ENCODE measurements at regions not wholly inside any gene's neighbourhood (a gene's known extent, or its start where the extent isn't known, plus 50 kb on each side); places are given as distances from the start of the nearest gene placed in this dataset.

DNA sequence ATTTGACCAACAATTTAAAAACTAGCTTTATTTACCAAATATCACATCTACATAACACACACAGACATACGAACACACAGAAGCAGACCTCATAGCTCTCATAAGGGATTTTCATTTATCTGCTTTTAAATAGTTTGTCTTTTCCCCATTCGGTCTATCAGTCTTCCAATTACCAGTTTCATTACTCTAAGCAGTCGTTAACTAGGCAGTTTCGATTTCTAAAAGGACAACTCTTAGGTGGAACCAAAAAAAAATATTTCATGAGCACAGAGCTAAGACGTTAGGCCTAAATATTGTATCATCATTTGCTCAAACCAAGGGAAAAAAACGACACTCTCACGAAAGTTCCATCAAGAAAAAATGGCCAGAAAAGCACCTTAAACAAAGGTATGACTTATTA lies 228.4 kb downstream of the SPANXN1 start:
- DNase-seq (ENCODE audit: low read depth) = no peak
- H3K4me3 ChIP-seq (ENCODE audit: low read depth, low read length) = no peak overlapping the region
- TF ChIP-seq, protein P1, sequence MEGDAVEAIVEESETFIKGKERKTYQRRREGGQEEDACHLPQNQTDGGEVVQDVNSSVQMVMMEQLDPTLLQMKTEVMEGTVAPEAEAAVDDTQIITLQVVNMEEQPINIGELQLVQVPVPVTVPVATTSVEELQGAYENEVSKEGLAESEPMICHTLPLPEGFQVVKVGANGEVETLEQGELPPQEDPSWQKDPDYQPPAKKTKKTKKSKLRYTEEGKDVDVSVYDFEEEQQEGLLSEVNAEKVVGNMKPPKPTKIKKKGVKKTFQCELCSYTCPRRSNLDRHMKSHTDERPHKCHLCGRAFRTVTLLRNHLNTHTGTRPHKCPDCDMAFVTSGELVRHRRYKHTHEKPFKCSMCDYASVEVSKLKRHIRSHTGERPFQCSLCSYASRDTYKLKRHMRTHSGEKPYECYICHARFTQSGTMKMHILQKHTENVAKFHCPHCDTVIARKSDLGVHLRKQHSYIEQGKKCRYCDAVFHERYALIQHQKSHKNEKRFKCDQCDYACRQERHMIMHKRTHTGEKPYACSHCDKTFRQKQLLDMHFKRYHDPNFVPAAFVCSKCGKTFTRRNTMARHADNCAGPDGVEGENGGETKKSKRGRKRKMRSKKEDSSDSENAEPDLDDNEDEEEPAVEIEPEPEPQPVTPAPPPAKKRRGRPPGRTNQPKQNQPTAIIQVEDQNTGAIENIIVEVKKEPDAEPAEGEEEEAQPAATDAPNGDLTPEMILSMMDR (IDR thresholded peaks at IDR 0.05; ENCODE audit: low read depth, low read length, missing control alignments) = no peak
- in situ Hi-C loops (cut with HindIII; ENCODE audit: low sequenced_read_pairs) = no loop called here

DNA sequence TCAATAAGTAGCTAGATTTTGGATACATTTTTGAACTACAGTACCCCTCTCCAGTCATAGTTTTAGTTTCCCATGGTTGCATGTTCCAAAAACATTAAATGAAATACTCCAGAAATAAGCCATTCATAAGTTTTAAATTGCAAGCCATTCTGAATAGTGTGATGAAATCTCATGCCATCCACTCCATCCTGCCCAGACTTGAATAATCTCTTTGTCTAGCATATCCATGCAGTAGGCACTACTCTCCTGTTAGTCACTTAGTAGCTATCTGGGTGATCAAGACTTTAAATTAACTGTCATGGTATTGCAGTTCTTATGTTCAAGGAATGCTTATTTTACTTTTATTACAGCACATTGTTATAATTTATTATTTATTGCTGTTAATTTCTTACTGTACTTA lies 237.4 kb downstream of the SPANXN1 start:
- H3K4me3 ChIP-seq (ENCODE audit: low read depth, low read length) = no peak overlapping the region
- TF ChIP-seq, protein P1 (IDR thresholded peaks at IDR 0.05; ENCODE audit: low read depth, low read length, missing control alignments) = no peak
- DNase-seq (ENCODE audit: low read depth) = no peak
- in situ Hi-C loops (cut with HindIII; ENCODE audit: low sequenced_read_pairs) = no loop called here

DNA sequence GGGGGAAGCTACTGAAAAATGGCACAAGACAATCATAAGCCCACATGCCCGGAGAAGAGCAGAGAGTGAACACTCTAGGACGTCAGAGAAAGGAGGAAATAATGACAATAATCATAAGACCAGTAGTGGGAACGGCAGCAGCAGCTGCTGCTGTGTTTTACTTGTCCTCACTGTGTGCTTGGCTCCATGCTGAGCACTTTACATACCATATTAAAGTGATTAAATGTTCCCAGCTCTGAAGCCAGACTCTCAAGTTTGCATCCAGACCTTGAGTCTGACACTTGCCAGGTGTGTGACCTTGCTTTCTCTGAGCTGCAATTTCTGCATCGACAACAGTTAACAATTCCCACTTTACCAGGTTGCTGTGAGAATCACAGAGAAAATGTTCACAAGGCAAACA lies 255.4 kb downstream of the SPANXN1 start:
- H3K4me3 ChIP-seq (ENCODE audit: low read depth, low read length) = no peak overlapping the region
- in situ Hi-C loops (cut with HindIII; ENCODE audit: low sequenced_read_pairs) = no loop called here
- no peak for DNase-seq (ENCODE audit: low read depth)
- TF ChIP-seq, protein P1 (IDR thresholded peaks at IDR 0.05; ENCODE audit: low read depth, low read length, missing control alignments) = no peak

DNA sequence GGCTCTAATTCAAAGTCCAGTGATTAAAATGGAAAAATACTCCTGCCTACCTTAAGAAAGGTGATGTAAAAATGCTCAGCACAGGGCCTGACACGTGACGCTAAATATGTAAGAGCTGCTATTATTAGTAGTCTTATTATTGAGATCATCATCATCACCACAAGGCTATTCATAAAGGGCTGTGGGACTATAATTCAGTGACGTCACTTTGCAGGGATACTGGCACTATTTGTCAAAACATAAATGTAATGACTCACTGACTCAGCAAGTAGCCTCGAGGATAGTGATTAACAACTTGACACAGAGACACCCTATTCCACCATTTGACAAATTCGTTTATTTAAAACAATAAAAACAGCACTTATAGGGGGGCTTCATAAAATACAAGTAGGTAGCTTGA lies 258.9 kb downstream of the SPANXN1 start:
- in situ Hi-C loops (cut with HindIII; ENCODE audit: low sequenced_read_pairs) = no loop called here
- H3K4me3 ChIP-seq (ENCODE audit: low read depth, low read length) = no peak overlapping the region
- no peak for DNase-seq (ENCODE audit: low read depth)
- TF ChIP-seq, protein P1 (IDR thresholded peaks at IDR 0.05; ENCODE audit: low read depth, low read length, missing control alignments) = no peak

DNA sequence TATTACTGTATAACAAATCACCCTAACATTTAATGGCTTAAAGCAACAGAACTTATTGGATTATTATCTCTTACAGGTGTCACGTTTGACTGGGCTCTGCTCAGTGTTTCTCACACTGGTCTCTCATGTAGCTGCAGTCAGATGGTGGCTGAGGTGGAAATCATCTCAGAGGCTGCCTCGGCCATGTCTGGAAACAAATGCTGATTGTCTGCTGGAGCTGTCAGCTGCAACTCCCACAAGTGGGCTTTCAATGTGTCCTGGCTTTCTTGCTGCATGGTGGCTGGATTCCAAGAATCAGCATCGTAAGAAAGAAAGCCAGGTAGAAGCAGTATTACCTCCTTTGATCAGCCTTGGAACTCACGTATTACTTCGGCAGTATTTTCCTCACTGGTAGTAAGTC lies 277.6 kb downstream of the SPANXN1 start:
- TF ChIP-seq, protein P1 (IDR thresholded peaks at IDR 0.05; ENCODE audit: low read depth, low read length, missing control alignments) = no peak
- H3K4me3 ChIP-seq (ENCODE audit: low read depth, low read length) = no peak overlapping the region
- no peak for DNase-seq (ENCODE audit: low read depth)
- in situ Hi-C loops (cut with HindIII; ENCODE audit: low sequenced_read_pairs) = no loop called here

DNA sequence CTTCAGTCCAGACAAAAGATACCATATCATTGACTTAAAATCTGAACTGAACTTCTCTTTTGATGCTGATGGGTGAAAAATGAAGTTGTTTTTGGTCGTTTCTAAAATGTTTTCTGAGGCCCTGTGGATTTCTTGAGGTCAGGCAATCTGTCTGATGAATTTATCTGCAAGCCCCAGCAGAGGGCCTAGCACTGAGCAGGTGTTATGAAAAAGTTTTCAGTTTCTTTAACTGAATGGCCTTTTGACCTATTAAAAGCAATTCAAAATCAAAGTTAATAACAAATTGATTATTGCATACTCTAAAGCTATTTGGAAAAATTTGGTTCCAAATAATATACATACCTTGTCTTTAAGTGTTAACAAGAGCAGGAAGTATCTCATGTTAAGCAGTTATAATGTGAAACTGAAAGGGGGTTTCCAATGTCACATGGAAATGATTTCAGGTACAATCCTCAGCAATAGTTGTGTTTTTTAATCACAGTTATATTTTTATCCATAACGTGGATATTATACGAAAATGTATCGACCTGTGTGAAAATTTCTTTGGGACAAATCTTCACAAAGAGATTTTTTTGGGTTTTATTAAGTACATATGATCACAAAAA lies 285.0 kb downstream of the SPANXN1 start:
- in situ Hi-C loops (cut with HindIII; ENCODE audit: low sequenced_read_pairs) = no loop called here
- H3K4me3 ChIP-seq (ENCODE audit: low read depth, low read length) = no peak overlapping the region
- no peak for DNase-seq (ENCODE audit: low read depth)
- TF ChIP-seq, protein P1 (IDR thresholded peaks at IDR 0.05; ENCODE audit: low read depth, low read length, missing control alignments) = no peak
